H9 (cell line): ENCODE measurements at regions not wholly inside any gene's neighbourhood (a gene's known extent, or its start where the extent isn't known, plus 50 kb on each side); places are given as distances from the start of the nearest gene placed in this dataset.
A peak's percentile ranks its signal among the peaks of the same experiment; 100 is the strongest.

ENCODE experiments used
- DNase-seq: peaks from one replicate; pipeline ENCODE4 v3.0.0-alpha.2; 2017
- H2AFZ ChIP-seq: one replicate; pipeline ENCODE4 v1.6.1; 2013; ENCODE audit warnings: mild to moderate bottlenecking, low read length, control low read depth, moderate library complexity
- H2AK5ac ChIP-seq: 2 replicates; pipeline ENCODE4 v1.6.1; 2013; ENCODE audit warnings: low read length, control low read depth, mixed read lengths; ENCODE audit not compliant: insufficient read length
- H2BK120ac ChIP-seq: one replicate; pipeline ENCODE4 v1.6.1; 2013; ENCODE audit warnings: low read depth, mild to moderate bottlenecking, low read length, control low read depth, inconsistent platforms; ENCODE audit not compliant: poor library complexity, severe bottlenecking
- H2BK12ac ChIP-seq: 2 replicates; pipeline ENCODE4 v1.6.1; 2013; ENCODE audit warnings: low read length, control low read depth, mixed read lengths, low read depth; ENCODE audit not compliant: insufficient read length
- H2BK15ac ChIP-seq: 2 replicates; pipeline ENCODE4 v1.6.1; 2013; ENCODE audit warnings: low read depth, low read length, control low read depth
- H2BK20ac ChIP-seq: one replicate; pipeline ENCODE4 v1.6.1; 2013; ENCODE audit warnings: low read depth, mild to moderate bottlenecking, low read length, control low read depth, inconsistent platforms; ENCODE audit not compliant: poor library complexity, severe bottlenecking
- H2BK5ac ChIP-seq: 2 replicates; pipeline ENCODE4 v1.6.1; 2013; ENCODE audit warnings: low read length, control low read depth, mixed read lengths; ENCODE audit not compliant: insufficient read length
- H3K14ac ChIP-seq: 2 replicates; pipeline ENCODE4 v1.6.1; 2013; ENCODE audit warnings: low read length, control low read depth; ENCODE audit not compliant: insufficient read depth
- H3K18ac ChIP-seq: 2 replicates; pipeline ENCODE4 v1.6.1; 2013; ENCODE audit warnings: low read depth, mild to moderate bottlenecking, mixed read lengths, low read length, control low read depth; ENCODE audit not compliant: insufficient read length
- H3K23ac ChIP-seq: 2 replicates; pipeline ENCODE4 v1.6.1; 2013; ENCODE audit warnings: low read length, control low read depth, mixed read lengths, low read depth; ENCODE audit not compliant: insufficient read length
- H3K23me2 ChIP-seq: 2 replicates; pipeline ENCODE4 v1.6.1; 2013; ENCODE audit warnings: low read depth, mild to moderate bottlenecking, mixed read lengths, low read length, control low read depth; ENCODE audit not compliant: insufficient read length, poor library complexity, severe bottlenecking
- H3K27ac ChIP-seq: 2 replicates; pipeline ENCODE4 v1.5.1; 2013; ENCODE audit warnings: low read length, control low read depth, mixed read lengths, low read depth; ENCODE audit not compliant: insufficient read length
- H3K27me3 ChIP-seq: 2 replicates; pipeline ENCODE4 v1.6.1; 2013; ENCODE audit warnings: low read length, control low read depth, inconsistent platforms; ENCODE audit not compliant: insufficient read depth
- H3K4ac ChIP-seq: 2 replicates; pipeline ENCODE4 v1.6.1; 2013; ENCODE audit warnings: low read depth, mild to moderate bottlenecking, control low read depth, inconsistent platforms, low read length, moderate library complexity
- H3K4me1 ChIP-seq: 2 replicates; pipeline ENCODE4 v1.6.1; 2013; ENCODE audit warnings: low read length, control low read depth, inconsistent platforms; ENCODE audit not compliant: insufficient read depth
- H3K4me2 ChIP-seq: 2 replicates; pipeline ENCODE4 v1.6.1; 2013; ENCODE audit warnings: low read length, control low read depth, mixed read lengths; ENCODE audit not compliant: insufficient read length, insufficient read depth
- H3K56ac ChIP-seq: 2 replicates; pipeline ENCODE4 v1.6.1; 2013; ENCODE audit warnings: low read depth, mild to moderate bottlenecking, mixed read lengths, low read length, control low read depth; ENCODE audit not compliant: insufficient read length
- H3K79me1 ChIP-seq: 2 replicates; pipeline ENCODE4 v1.6.1; 2013; ENCODE audit warnings: low read depth, mild to moderate bottlenecking, moderate library complexity, low read length, control low read depth, inconsistent platforms; ENCODE audit not compliant: insufficient read depth, poor library complexity, severe bottlenecking
- H3K79me2 ChIP-seq: 2 replicates; pipeline ENCODE4 v1.6.1; 2013; ENCODE audit warnings: low read length, control low read depth, inconsistent platforms; ENCODE audit not compliant: insufficient read depth
- H3K9ac ChIP-seq: 2 replicates; pipeline ENCODE4 v1.6.1; 2013; ENCODE audit warnings: low read length, control low read depth, mixed read lengths; ENCODE audit not compliant: insufficient read length; ENCODE audit errors: extremely low read depth
- H3K9me3 ChIP-seq: one replicate; pipeline ENCODE4 v1.6.1; 2013; ENCODE audit warnings: low read depth, low read length, inconsistent platforms; ENCODE audit not compliant: control insufficient read depth
- H3T11ph ChIP-seq: one replicate; pipeline ENCODE4 v1.6.1; 2013; ENCODE audit warnings: mild to moderate bottlenecking, low read length, control low read depth, inconsistent platforms
- H4K20me1 ChIP-seq: one replicate; pipeline ENCODE4 v1.6.1; 2013; ENCODE audit not compliant: control insufficient read depth, insufficient read length, insufficient read depth
- H4K5ac ChIP-seq: 2 replicates; pipeline ENCODE4 v1.6.1; 2013; ENCODE audit warnings: low read depth, mild to moderate bottlenecking, mixed read lengths, low read length, control low read depth; ENCODE audit not compliant: insufficient read length
- H4K8ac ChIP-seq: replicated peaks from 2 replicates; pipeline ENCODE4 v1.6.1; 2013; ENCODE audit warnings: low read length, control low read depth, mixed read lengths, low read depth; ENCODE audit not compliant: insufficient read length
- H4K91ac ChIP-seq: 2 replicates; pipeline ENCODE4 v1.6.1; 2013; ENCODE audit warnings: low read depth, mild to moderate bottlenecking, moderate library complexity, mixed read lengths, low read length, control low read depth; ENCODE audit not compliant: insufficient read length
- H3K27ac Mint-ChIP-seq, 3 experiments: 2 replicates in 2 of 3; 3 replicates in 1 of 3; pipeline ENCODE4 v1.8.0; 2020 to 2021; ENCODE audit warnings: mixed read lengths in 3 of 3, mild to moderate bottlenecking in 1 of 3, moderate library complexity in 1 of 3
- H3K27me3 Mint-ChIP-seq: 2 replicates; pipeline ENCODE4 v1.8.0; 2021; ENCODE audit warnings: low read depth, mild to moderate bottlenecking, moderate library complexity, mixed read lengths
- H3K36me3 Mint-ChIP-seq, 3 experiments: 2 replicates in 2 of 3; 3 replicates in 1 of 3; pipeline ENCODE4 v1.8.0; 2020 to 2021; ENCODE audit warnings: low read depth in 3 of 3, mixed read lengths in 3 of 3; ENCODE audit not compliant: insufficient read depth in 1 of 3
- H3K4me1 Mint-ChIP-seq, 2 experiments: 2 replicates each; pipeline ENCODE4 v1.8.0; 2020; ENCODE audit warnings: mixed read lengths in 2 of 2
- H3K4me3 Mint-ChIP-seq, 2 experiments: 2 replicates in 1 of 2; 3 replicates in 1 of 2; pipeline ENCODE4 v1.8.0; 2020 to 2021; ENCODE audit warnings: mild to moderate bottlenecking in 2 of 2, mixed read lengths in 2 of 2, moderate library complexity in 1 of 2
- H3K9me3 Mint-ChIP-seq, 2 experiments: 2 replicates in 1 of 2; 3 replicates in 1 of 2; pipeline ENCODE4 v1.8.0; 2020; ENCODE audit warnings: mild to moderate bottlenecking in 2 of 2, mixed read lengths in 2 of 2, moderate library complexity in 1 of 2
- WGBS: extraction: QIAGEN DNeasy Blood & Tissue Kit; methylation state at CpG from one replicate; pipeline ENCODE4 v1.1.7; 2013; ENCODE audit warnings: missing lambda C conversion rate, low lambda C conversion rate, mixed read lengths; ENCODE audit not compliant: insufficient read length; ENCODE audit errors: extremely low coverage; 5-methylcytosine and 5-hydroxymethylcytosine counted together
- TF ChIP-seq, protein P1 (sequence below): fragments of 200-600 bp; sonication (generic); conservative IDR thresholded peaks from 3 replicates; pipeline ENCODE4 v1.8.0; 2021; ENCODE audit warnings: antibody characterized with exemption, mild to moderate bottlenecking

DNA sequence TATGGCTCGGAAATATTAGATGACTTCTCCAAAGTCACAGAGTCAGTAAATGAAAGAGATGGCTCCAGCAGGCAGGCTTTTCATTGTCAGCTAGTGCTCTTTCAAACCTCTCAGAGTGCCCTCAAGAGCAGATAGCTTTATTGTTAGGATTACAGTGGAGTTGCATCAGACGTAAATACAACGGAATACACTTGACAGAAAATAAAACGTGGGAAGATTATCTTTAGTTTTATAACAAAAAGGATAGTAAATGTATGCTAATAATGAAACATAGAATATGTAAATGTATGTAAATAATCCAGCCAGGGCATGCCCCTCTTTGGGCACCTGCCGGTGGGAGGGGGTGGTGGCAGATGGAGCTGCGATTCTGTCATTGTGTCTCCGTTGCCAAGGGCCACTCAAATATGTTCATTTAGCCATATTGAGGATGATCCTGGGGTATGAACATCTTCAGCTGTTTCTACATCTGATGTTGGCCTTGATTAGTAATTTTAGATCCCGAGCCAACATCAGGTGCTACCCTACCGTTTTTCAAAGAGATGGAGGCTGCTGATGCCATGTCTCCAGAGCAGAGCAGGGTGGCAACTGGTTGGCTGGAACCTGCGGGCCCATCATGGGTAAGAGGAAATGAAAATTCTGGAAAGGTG lies 358.3 kb upstream of the SULF2 start:
- no peak overlapping the region for H3K9ac ChIP-seq
- no peaks in the 10 kb centered on the region for H3K79me2 ChIP-seq
- H3K23me2 ChIP-seq = no peaks in the 10 kb centered on the region
- H2BK15ac ChIP-seq = no peak overlapping the region
- H3T11ph ChIP-seq = no peak overlapping the region
- no peak overlapping the region for H3K27ac ChIP-seq
- H2AFZ ChIP-seq = no peak overlapping the region
- H3K4me2 ChIP-seq = no peak overlapping the region
- no peak overlapping the region for H3K56ac ChIP-seq
- H3K14ac ChIP-seq = no peak overlapping the region
- no peaks in the 10 kb centered on the region for H3K4me1 ChIP-seq
- no peak overlapping the region for H3K23ac ChIP-seq
- no peaks in the 10 kb centered on the region for H3K9me3 ChIP-seq
- no peak overlapping the region for H2BK20ac ChIP-seq
- no peak overlapping the region for H2AK5ac ChIP-seq
- H4K20me1 ChIP-seq = no peaks in the 10 kb centered on the region
- H3K18ac ChIP-seq = no peak overlapping the region
- TF ChIP-seq, protein P1, sequence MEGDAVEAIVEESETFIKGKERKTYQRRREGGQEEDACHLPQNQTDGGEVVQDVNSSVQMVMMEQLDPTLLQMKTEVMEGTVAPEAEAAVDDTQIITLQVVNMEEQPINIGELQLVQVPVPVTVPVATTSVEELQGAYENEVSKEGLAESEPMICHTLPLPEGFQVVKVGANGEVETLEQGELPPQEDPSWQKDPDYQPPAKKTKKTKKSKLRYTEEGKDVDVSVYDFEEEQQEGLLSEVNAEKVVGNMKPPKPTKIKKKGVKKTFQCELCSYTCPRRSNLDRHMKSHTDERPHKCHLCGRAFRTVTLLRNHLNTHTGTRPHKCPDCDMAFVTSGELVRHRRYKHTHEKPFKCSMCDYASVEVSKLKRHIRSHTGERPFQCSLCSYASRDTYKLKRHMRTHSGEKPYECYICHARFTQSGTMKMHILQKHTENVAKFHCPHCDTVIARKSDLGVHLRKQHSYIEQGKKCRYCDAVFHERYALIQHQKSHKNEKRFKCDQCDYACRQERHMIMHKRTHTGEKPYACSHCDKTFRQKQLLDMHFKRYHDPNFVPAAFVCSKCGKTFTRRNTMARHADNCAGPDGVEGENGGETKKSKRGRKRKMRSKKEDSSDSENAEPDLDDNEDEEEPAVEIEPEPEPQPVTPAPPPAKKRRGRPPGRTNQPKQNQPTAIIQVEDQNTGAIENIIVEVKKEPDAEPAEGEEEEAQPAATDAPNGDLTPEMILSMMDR = no peak
- Mint-ChIP-seq H3K27ac (peak overlapping the region in 1 of 3 experiments; percentile 19; a peak in 1 of 7 replicates), H3K27me3 (peaks cover 4% of the 10 kb centered on the region), H3K9me3 (peaks cover 9 to 15% of the 10 kb centered on the region in 2 experiments), H3K36me3 (peaks cover 4 to 15% (median 11%) of the 10 kb centered on the region in 3 experiments), H3K4me1 (peaks cover 28% of the 10 kb centered on the region in 2 experiments), H3K4me3 (no peak overlapping the region)
- H3K79me1 ChIP-seq = no peaks in the 10 kb centered on the region
- H2BK5ac ChIP-seq = no peak overlapping the region
- no peak overlapping the region; the same call in 1 of the 2 replicates for H3K4ac ChIP-seq
- H4K5ac ChIP-seq = no peak overlapping the region
- H4K8ac ChIP-seq = no peak overlapping the region
- no peak overlapping the region for H4K91ac ChIP-seq
- no peaks in the 10 kb centered on the region for H3K27me3 ChIP-seq
- H2BK12ac ChIP-seq = no peak overlapping the region
- no peak overlapping the region for H2BK120ac ChIP-seq
- no peak for DNase-seq
- no CpG with 5 or more reads among the region's 10 CpGs for WGBS
